HCT116 (cell line): ENCODE measurements at regions not wholly inside any gene's neighbourhood (a gene's known extent, or its start where the extent isn't known, plus 50 kb on each side); places are given as distances from the start of the nearest gene placed in this dataset.

Experiments
- ATAC-seq: fragments of 200-7000 bp; cut with Tn5 transposase; 2 replicates; pipeline ENCODE4 v1.9.1; 2020; ENCODE audit warnings: mild to moderate bottlenecking, moderate library complexity
- BruUV-seq: library from RNA; stranded (reverse); fragments of 400-500 nt; replicated peaks from 2 replicates; lab custom pipeline; 2021; lab: Mats Ljungman, UMichigan
- CTCF ChIA-PET: fragments of 300-600 bp; sonication (Branson Sonifier 250); formaldehyde crosslinking; loops from one replicate; lab custom pipeline; 2021; ENCODE audit warnings: antibody characterized with exemption; lab: Charles Lee
- POLR2A ChIA-PET: fragments of 300-600, 350-600 bp; sonication (Branson Sonifier 250); formaldehyde crosslinking; loops from one replicate; lab custom pipeline; 2021; ENCODE audit warnings: antibody characterized with exemption; lab: Charles Lee
- RAD21 ChIA-PET, 2 experiments: fragments of 300-600 bp; sonication (Branson Sonifier 250); formaldehyde crosslinking; loops; one replicate each; lab custom pipeline; 2023; ENCODE audit warnings: low total read pairs in 2 of 2; ENCODE audit not compliant: uncharacterized antibody in 2 of 2, unreplicated experiment in 2 of 2, low non-redundant PET in 1 of 2; lab: Charles Lee
- DNase-seq: peaks from one replicate; pipeline ENCODE4 v3.0.0-alpha.2; 2010; ENCODE audit warnings: low read depth, low spot score
- H2AFZ ChIP-seq: fragments of 200-600 bp; shearing (Covaris generic), sonication (generic); 2 replicates; pipeline ENCODE4 v1.6.1; 2017; ENCODE audit warnings: low read depth, mixed run types, mixed read lengths, antibody characterized with exemption, low read length; ENCODE audit not compliant: poor library complexity, severe bottlenecking
- H3K27ac ChIP-seq: 2 replicates; pipeline ENCODE4 v1.5.1; 2012; ENCODE audit warnings: low read depth, low read length
- H3K27me3 ChIP-seq: fragments of 200-600 bp; sonication (generic); 2 replicates; pipeline ENCODE4 v1.6.1; 2016; ENCODE audit warnings: mixed run types, low read length, mixed read lengths; ENCODE audit not compliant: insufficient read depth
- H3K36me3 ChIP-seq, 2 experiments: fragments of 200-500 bp in 1 of 2; fragments of 200-600 bp in 1 of 2; sonication (Bioruptor generic) in 1 of 2; sonication (generic) in 1 of 2; 2 replicates each; pipeline versions ENCODE4 v1.5.1 to v1.6.1; 2014 to 2016; ENCODE audit warnings: low read length in 2 of 2, inconsistent platforms in 1 of 2, mixed read lengths in 1 of 2, mixed run types in 1 of 2; ENCODE audit not compliant: insufficient read depth in 2 of 2, control insufficient read depth in 1 of 2
- H3K4me1 ChIP-seq, 2 experiments: fragments of 200-600 bp in 1 of 2; sonication (generic) in 1 of 2; 2 replicates each; pipeline versions ENCODE4 v1.5.1 to v1.6.1; 2012 to 2017; ENCODE audit warnings: low read length in 2 of 2, inconsistent platforms in 1 of 2, mild to moderate bottlenecking in 1 of 2, mixed read lengths in 1 of 2, mixed run types in 1 of 2, moderate library complexity in 1 of 2; ENCODE audit not compliant: insufficient read depth in 2 of 2, control insufficient read depth in 1 of 2
- H3K4me2 ChIP-seq: fragments of 200-600 bp; sonication (generic); 2 replicates; pipeline ENCODE4 v1.6.1; 2017; ENCODE audit warnings: mixed run types, low read length, mixed read lengths
- H3K4me3 ChIP-seq, 2 experiments: fragments of 200-600 bp in 1 of 2; sonication (generic) in 1 of 2; replicated peaks in 1 of 2; 2 replicates each; pipeline ENCODE4 v1.5.1; 2011 to 2016; ENCODE audit warnings: low read length in 2 of 2, control low read depth in 1 of 2, low read depth in 1 of 2, mild to moderate bottlenecking in 1 of 2, mixed read lengths in 1 of 2, mixed run types in 1 of 2
- H3K79me2 ChIP-seq: fragments of 200-600 bp; sonication (generic); 2 replicates; pipeline ENCODE4 v1.6.1; 2017; ENCODE audit warnings: mild to moderate bottlenecking, mixed run types, low read length, moderate library complexity, mixed read lengths; ENCODE audit not compliant: insufficient read depth
- H3K9ac ChIP-seq: fragments of 200-600 bp; sonication (generic); 2 replicates; pipeline ENCODE4 v1.6.1; 2016; ENCODE audit warnings: low read length, mixed read lengths
- H3K9me2 ChIP-seq: fragments of 200-600 bp; sonication (generic), shearing (Covaris generic); 2 replicates; pipeline ENCODE4 v1.6.1; 2017; ENCODE audit warnings: mixed run types, mild to moderate bottlenecking, moderate library complexity; ENCODE audit not compliant: insufficient read depth
- H3K9me3 ChIP-seq, 2 experiments: fragments of 200-500 bp in 1 of 2; fragments of 200-600 bp in 1 of 2; sonication (Bioruptor generic) in 1 of 2; sonication (generic) in 1 of 2; 2 replicates each; pipeline ENCODE4 v1.6.1; 2014 to 2017; ENCODE audit warnings: low read length in 2 of 2, mixed read lengths in 2 of 2, inconsistent platforms in 1 of 2, low read depth in 1 of 2, mild to moderate bottlenecking in 1 of 2, mixed run types in 1 of 2, moderate library complexity in 1 of 2; ENCODE audit not compliant: control insufficient read depth in 1 of 2, insufficient read depth in 1 of 2
- H4K20me1 ChIP-seq: fragments of 200-600 bp; sonication (generic), shearing (Covaris generic); 2 replicates; pipeline ENCODE4 v1.6.1; 2017; ENCODE audit warnings: mixed run types, mild to moderate bottlenecking, moderate library complexity; ENCODE audit not compliant: insufficient read depth
- CBX3 ChIP-seq: IDR thresholded peaks from 2 replicates; pipeline ENCODE4 v1.6.1; 2012; ENCODE audit warnings: low read depth
- CEBPB ChIP-seq: IDR thresholded peaks from 2 replicates; pipeline ENCODE4 v1.6.1; 2012; ENCODE audit warnings: low read depth
- EZH2 ChIP-seq: fragments of 200-600 bp; sonication (generic); IDR thresholded peaks from 2 replicates; pipeline ENCODE4 v1.6.1; 2017; ENCODE audit warnings: antibody characterized with exemption, mixed run types
- EZH2phosphoT487 ChIP-seq: fragments of 200-600 bp; IDR thresholded peaks from 2 replicates; pipeline ENCODE4 v1.6.1; 2018; ENCODE audit warnings: antibody characterized with exemption, borderline replicate concordance
- FOSL1 ChIP-seq: IDR thresholded peaks from 2 replicates; pipeline ENCODE4 v1.6.1; 2012; ENCODE audit warnings: low read depth
- POLR2AphosphoS5 ChIP-seq: IDR thresholded peaks from 2 replicates; pipeline ENCODE4 v1.6.1; 2011; ENCODE audit warnings: mild to moderate bottlenecking, low read depth, low read length, moderate library complexity
- RAD21 ChIP-seq: IDR thresholded peaks from 2 replicates; pipeline ENCODE4 v1.6.1; 2012; ENCODE audit warnings: low read depth, mild to moderate bottlenecking
- SP1 ChIP-seq: IDR thresholded peaks from 2 replicates; pipeline ENCODE4 v1.6.1; 2012; ENCODE audit warnings: low read depth
- SRF ChIP-seq: IDR thresholded peaks from 2 replicates; pipeline ENCODE4 v1.6.1; 2012; ENCODE audit warnings: low read depth
- TCF7L2 ChIP-seq: IDR thresholded peaks from 2 replicates; pipeline ENCODE4 v1.7.0; 2011; ENCODE audit warnings: borderline replicate concordance, inconsistent platforms; ENCODE audit not compliant: insufficient read depth, insufficient read length; ENCODE audit errors: extremely low read depth
- YY1 ChIP-seq: IDR thresholded peaks from 2 replicates; pipeline ENCODE4 v1.6.1; 2011; ENCODE audit warnings: low read length, low read depth, moderate library complexity, mild to moderate bottlenecking; ENCODE audit not compliant: insufficient replicate concordance; ENCODE audit errors: extremely low read depth
- ZFX ChIP-seq: fragments of 450-650 bp; IDR thresholded peaks from 2 replicates; pipeline ENCODE4 v1.6.1; 2017
- ZNF274 ChIP-seq: fragments of 200-500 bp; sonication (Bioruptor generic); IDR thresholded peaks from 2 replicates; pipeline ENCODE4 v1.6.1; 2014; ENCODE audit warnings: mild to moderate bottlenecking, low read depth, low read length, inconsistent platforms
- intact Hi-C: fragments of 100-400 bp; cut with micrococcal nuclease; formaldehyde crosslinking; loops from 2 replicates; pipeline ENCODE4 v1.10.0; 2022
- TF ChIP-seq, protein P1 (sequence below): IDR thresholded peaks from 2 replicates; pipeline ENCODE4 v1.6.1; 2012; ENCODE audit warnings: low read depth
- TF ChIP-seq, protein P2 (sequence below): IDR thresholded peaks from 2 replicates; pipeline ENCODE4 v1.6.1; 2012

DNA sequence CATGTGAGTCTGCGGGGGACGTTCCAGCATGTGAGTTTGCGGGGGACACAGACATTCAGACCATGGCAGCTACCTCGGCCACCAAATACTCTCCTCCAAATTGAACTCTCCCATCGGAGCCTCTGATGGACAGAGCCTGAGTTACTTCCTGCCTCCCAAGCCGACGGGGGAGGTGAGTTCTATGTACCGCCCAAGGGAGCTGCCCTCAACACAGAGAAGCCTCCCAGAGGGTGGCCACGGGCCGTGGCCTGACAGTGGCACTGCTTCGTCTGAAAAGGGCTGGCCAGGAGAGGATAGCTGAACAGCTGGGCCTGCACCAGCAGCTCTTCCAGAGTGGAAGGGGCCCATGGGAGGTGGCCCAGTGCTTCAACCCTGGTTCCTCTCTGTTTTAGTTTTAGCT, 274.5 kb upstream of the PPP2R2D start:
- H3K4me3 ChIP-seq, result no peak overlapping the region
- H3K4me1 ChIP-seq, result peaks cover 0 to 12% of the 10 kb centered on the region in 2 experiments; a peak in 2 of 4 replicates
- BruUV-seq, result no TSS peak
- TF ChIP-seq SRF, result no peak
- H3K9me2 ChIP-seq, result no peaks in the 10 kb centered on the region
- ChIA-PET CTCF (no interaction called here), POLR2A (no interaction called here), RAD21 (no interaction called here)
- DNase-seq (no peak), ATAC-seq (no peak)
- H3K27ac ChIP-seq, result no peak overlapping the region
- H3K9me3 ChIP-seq, result no peaks in the 10 kb centered on the region
- H3K9ac ChIP-seq, result no peak overlapping the region
- H3K4me2 ChIP-seq, result no peak overlapping the region
- no peak overlapping the region for H2AFZ ChIP-seq
- H3K27me3 ChIP-seq, result 0 out of 2 replicates have a peak, but pooled peaks cover 3% of the 10 kb centered on the region
- intact Hi-C loops, result no loop called here
- H3K36me3 ChIP-seq, result no peaks in the 10 kb centered on the region
- H4K20me1 ChIP-seq, result no peaks in the 10 kb centered on the region
- H3K79me2 ChIP-seq, result no peaks in the 10 kb centered on the region

DNA sequence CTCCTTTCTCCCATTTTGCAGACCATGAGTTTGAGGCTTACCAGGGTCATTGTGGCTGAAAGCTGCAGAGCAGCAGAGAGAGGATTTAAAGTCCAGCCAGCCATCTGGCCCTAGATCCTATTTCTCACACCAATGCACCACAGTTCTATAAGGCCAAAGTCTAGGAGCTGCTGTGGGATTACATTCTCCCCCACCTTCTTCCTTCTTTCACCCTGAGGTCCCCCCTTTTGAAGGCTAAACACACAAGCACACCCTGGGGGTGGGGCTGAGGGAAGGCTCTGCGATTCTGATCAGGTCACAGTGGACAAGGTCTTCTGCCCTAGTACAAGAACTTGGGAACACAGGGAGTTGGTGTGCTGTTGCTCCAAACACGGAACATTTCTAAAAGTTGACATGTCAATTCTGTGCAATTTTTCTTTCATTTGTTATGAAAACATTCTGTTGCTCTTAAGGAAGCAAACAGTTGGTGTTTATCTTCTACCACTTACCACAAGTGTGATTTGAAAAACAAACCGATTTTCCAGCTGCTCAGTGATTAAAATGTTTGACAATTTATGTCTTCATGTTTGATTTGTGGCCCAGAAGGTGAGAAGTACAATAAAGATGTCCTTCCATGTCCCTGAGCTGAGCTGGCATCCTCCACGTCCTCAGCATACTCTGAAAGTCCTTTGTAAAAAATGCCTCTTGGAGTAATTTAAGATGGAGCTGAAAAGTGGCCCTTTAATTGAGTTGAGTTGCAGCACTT, 271.6 kb upstream of the PPP2R2D start:
- Histone ChIP-seq H3K36me3 (no peaks in the 10 kb centered on the region), H3K9me3 (no peaks in the 10 kb centered on the region), H3K4me2 (no peak overlapping the region), H3K4me1 (no peaks in the 10 kb centered on the region), H3K9ac (no peak overlapping the region), H3K4me3 (no peak overlapping the region), H3K27ac (no peak overlapping the region), H3K27me3 (0 out of 2 replicates have a peak, but pooled peaks cover 3% of the 10 kb centered on the region), H3K79me2 (no peaks in the 10 kb centered on the region), H2AFZ (no peak overlapping the region), H3K9me2 (no peaks in the 10 kb centered on the region), H4K20me1 (no peaks in the 10 kb centered on the region)
- ATAC-seq (no peak), DNase-seq (no peak)
- BruUV-seq, result no TSS peak
- ChIA-PET POLR2A (no interaction called here), CTCF (no interaction called here), RAD21 (no interaction called here)
- intact Hi-C loops, result no loop called here
- TF ChIP-seq RAD21 (no peak), ZNF274 (no peak), CEBPB (no peak), EZH2phosphoT487 (no peak), TCF7L2 (no peak), SP1 (no peak), ZFX (no peak), EZH2 (no peak), YY1 (no peak), FOSL1 (no peak), POLR2AphosphoS5 (no peak), CBX3 (no peak)
- TF ChIP-seq, protein P1, sequence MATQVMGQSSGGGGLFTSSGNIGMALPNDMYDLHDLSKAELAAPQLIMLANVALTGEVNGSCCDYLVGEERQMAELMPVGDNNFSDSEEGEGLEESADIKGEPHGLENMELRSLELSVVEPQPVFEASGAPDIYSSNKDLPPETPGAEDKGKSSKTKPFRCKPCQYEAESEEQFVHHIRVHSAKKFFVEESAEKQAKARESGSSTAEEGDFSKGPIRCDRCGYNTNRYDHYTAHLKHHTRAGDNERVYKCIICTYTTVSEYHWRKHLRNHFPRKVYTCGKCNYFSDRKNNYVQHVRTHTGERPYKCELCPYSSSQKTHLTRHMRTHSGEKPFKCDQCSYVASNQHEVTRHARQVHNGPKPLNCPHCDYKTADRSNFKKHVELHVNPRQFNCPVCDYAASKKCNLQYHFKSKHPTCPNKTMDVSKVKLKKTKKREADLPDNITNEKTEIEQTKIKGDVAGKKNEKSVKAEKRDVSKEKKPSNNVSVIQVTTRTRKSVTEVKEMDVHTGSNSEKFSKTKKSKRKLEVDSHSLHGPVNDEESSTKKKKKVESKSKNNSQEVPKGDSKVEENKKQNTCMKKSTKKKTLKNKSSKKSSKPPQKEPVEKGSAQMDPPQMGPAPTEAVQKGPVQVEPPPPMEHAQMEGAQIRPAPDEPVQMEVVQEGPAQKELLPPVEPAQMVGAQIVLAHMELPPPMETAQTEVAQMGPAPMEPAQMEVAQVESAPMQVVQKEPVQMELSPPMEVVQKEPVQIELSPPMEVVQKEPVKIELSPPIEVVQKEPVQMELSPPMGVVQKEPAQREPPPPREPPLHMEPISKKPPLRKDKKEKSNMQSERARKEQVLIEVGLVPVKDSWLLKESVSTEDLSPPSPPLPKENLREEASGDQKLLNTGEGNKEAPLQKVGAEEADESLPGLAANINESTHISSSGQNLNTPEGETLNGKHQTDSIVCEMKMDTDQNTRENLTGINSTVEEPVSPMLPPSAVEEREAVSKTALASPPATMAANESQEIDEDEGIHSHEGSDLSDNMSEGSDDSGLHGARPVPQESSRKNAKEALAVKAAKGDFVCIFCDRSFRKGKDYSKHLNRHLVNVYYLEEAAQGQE, result no peak
- TF ChIP-seq, protein P2, sequence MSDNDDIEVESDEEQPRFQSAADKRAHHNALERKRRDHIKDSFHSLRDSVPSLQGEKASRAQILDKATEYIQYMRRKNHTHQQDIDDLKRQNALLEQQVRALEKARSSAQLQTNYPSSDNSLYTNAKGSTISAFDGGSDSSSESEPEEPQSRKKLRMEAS, result no peak
